Glutamatergic neuron (in vitro differentiated cells): ENCODE measurements at regions not wholly inside any gene's neighbourhood (a gene's known extent, or its start where the extent isn't known, plus 50 kb on each side); places are given as distances from the start of the nearest gene placed in this dataset.

Experiments
- DNase-seq: peaks from one replicate; pipeline ENCODE4 v3.0.0; 2022
- H3K27ac Mint-ChIP-seq: one replicate; pipeline ENCODE4 v1.8.0; 2020; ENCODE audit warnings: mild to moderate bottlenecking, mixed read lengths, inconsistent platforms; ENCODE audit not compliant: unreplicated experiment
- H3K27me3 Mint-ChIP-seq: one replicate; pipeline ENCODE4 v1.8.0; 2020; ENCODE audit warnings: mild to moderate bottlenecking, moderate library complexity, mixed read lengths, inconsistent platforms; ENCODE audit not compliant: unreplicated experiment
- H3K36me3 Mint-ChIP-seq: one replicate; pipeline ENCODE4 v1.8.0; 2020; ENCODE audit warnings: mild to moderate bottlenecking, mixed read lengths, inconsistent platforms; ENCODE audit not compliant: unreplicated experiment
- H3K4me1 Mint-ChIP-seq: one replicate; pipeline ENCODE4 v1.8.0; 2020; ENCODE audit warnings: mild to moderate bottlenecking, low read depth, mixed read lengths, inconsistent platforms; ENCODE audit not compliant: unreplicated experiment
- H3K4me3 Mint-ChIP-seq: one replicate; pipeline ENCODE4 v1.8.0; 2020; ENCODE audit warnings: mild to moderate bottlenecking, mixed read lengths, inconsistent platforms; ENCODE audit not compliant: unreplicated experiment
- H3K9me3 Mint-ChIP-seq: one replicate; pipeline ENCODE4 v1.8.0; 2020; ENCODE audit warnings: mild to moderate bottlenecking, moderate library complexity, mixed read lengths, inconsistent platforms; ENCODE audit not compliant: unreplicated experiment
- CTCF ChIP-seq: fragments of 200-600 bp; sonication (generic); IDR thresholded peaks from one replicate; pipeline ENCODE4 v1.5.0; 2021; ENCODE audit not compliant: partially characterized antibody, unreplicated experiment

- H3K9me3 Mint-ChIP-seq = no peaks in the 10 kb centered on the region
- H3K27me3 Mint-ChIP-seq = no peaks in the 10 kb centered on the region
- TF ChIP-seq CTCF = no peak
- H3K36me3 Mint-ChIP-seq = no peaks in the 10 kb centered on the region
- no peak for DNase-seq
- no peaks in the 10 kb centered on the region for H3K4me1 Mint-ChIP-seq
- H3K27ac Mint-ChIP-seq = no peak overlapping the region
- no peak overlapping the region for H3K4me3 Mint-ChIP-seq
Observed at GRCh38 chr7:115379321-115379720, 457.4 kb downstream of the MDFIC start.

DNA sequence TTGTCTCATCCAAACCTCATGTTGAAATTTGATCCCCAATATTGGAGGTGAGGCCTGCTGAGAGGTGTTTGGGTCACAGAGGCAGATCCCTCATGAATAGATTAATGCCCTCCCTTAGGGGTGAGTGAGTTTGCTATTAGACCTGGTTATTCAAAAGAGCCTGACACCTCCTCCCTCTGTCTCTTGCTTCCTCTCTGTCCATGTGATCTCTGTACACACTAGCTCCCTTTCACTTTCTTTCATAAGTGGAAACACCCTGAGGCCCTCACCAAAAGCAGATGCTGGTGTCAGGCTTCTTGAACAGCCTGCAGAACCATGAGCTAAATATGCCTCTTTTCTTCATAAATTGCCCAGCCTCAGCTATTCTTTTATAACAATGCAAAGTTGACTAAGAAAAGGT lies 447.1 kb downstream of the MDFIC start:
- peaks cover 2% of the 10 kb centered on the region for H3K27me3 Mint-ChIP-seq
- peaks cover 3% of the 10 kb centered on the region for H3K4me1 Mint-ChIP-seq
- no peak overlapping the region for H3K4me3 Mint-ChIP-seq
- H3K9me3 Mint-ChIP-seq = no peaks in the 10 kb centered on the region
- H3K36me3 Mint-ChIP-seq = no peaks in the 10 kb centered on the region
- no peak overlapping the region for H3K27ac Mint-ChIP-seq
- TF ChIP-seq CTCF = no peak
- DNase-seq = no peak

DNA sequence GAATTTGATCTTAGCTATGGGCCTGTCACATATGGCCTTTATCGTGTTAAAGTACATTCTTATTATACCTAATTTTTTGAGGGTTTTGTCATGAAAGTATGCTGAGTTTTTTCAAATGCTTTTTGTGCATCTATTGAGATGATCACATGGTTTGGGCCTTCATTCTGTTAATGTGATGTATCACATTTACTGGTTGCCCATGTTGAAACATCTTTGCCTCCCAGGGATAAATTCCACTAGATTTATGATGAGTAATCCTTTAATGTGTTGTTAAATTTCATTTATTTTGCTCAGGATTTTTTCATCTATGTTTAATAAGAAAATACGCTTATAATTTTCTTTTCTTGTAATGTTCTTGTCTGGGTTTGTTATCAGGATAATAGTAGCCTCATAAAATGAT lies 442.0 kb downstream of the MDFIC start:
- TF ChIP-seq CTCF = no peak
- Mint-ChIP-seq H3K4me1 (no peaks in the 10 kb centered on the region), H3K9me3 (no peaks in the 10 kb centered on the region), H3K4me3 (no peak overlapping the region), H3K27me3 (no peaks in the 10 kb centered on the region), H3K27ac (no peak overlapping the region), H3K36me3 (no peaks in the 10 kb centered on the region)
- no peak for DNase-seq

GRCh38 chr7:115359955-115360354 lies 438.1 kb downstream of the MDFIC start:
- Mint-ChIP-seq H3K4me3 (no peak overlapping the region), H3K4me1 (peaks cover 1% of the 10 kb centered on the region), H3K36me3 (no peaks in the 10 kb centered on the region), H3K27me3 (no peaks in the 10 kb centered on the region), H3K27ac (no peak overlapping the region), H3K9me3 (no peaks in the 10 kb centered on the region)
- DNase-seq = no peak
- no peak for TF ChIP-seq CTCF

DNA sequence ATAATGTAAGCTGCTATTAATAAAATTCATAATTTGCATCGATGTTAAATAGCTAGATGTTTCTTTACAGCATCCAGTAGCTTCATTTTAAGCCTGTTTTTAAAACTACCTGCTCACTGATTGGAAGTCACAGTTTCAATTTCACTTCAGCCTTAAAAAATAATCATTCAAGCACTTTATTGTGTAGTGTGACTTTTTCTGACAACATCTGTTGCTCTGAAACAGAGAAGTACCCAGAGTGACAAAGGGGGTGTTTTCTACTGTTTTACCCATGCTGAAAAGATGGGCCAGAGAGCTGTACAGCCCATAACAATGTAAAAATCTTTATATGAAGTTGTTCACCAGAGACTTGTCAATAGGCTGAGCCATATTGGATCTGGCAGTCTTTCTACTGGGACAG lies 437.2 kb downstream of the MDFIC start:
- no peak overlapping the region for H3K27ac Mint-ChIP-seq
- TF ChIP-seq CTCF = no peak

More for the DNA sequence above, 437.2 kb downstream of the MDFIC start:
- Mint-ChIP-seq H3K4me3 (no peak overlapping the region), H3K36me3 (no peaks in the 10 kb centered on the region), H3K9me3 (no peaks in the 10 kb centered on the region), H3K4me1 (peaks cover 1% of the 10 kb centered on the region), H3K27me3 (no peaks in the 10 kb centered on the region)
- no peak for DNase-seq
